OCI-LY7 (cell line): ENCODE measurements at regions not wholly inside any gene's neighbourhood (a gene's known extent, or its start where the extent isn't known, plus 50 kb on each side); places are given as distances from the start of the nearest gene placed in this dataset.

ENCODE experiments used
- BruUV-seq: library from RNA; stranded (reverse); fragments of 400-500 nt; replicated peaks from 2 replicates; lab custom pipeline; 2021; lab: Mats Ljungman, UMichigan
- CTCF ChIA-PET: fragments of 300-600 bp; sonication (Branson Sonifier 250); formaldehyde crosslinking; loops from one replicate; lab custom pipeline; 2022; ENCODE audit warnings: antibody characterized with exemption; ENCODE audit not compliant: unreplicated experiment; lab: Charles Lee
- POLR2A ChIA-PET: fragments of 300-600 bp; sonication (Branson Sonifier 250); formaldehyde crosslinking; loops from one replicate; lab custom pipeline; 2022; ENCODE audit warnings: antibody characterized with exemption; lab: Charles Lee
- DNase-seq: peaks from one replicate; pipeline ENCODE4 v3.0.0-alpha.2; 2015; ENCODE audit warnings: low spot score
- H2AFZ ChIP-seq: fragments of 200-600 bp; sonication (generic), shearing (Covaris generic); 2 replicates; pipeline ENCODE4 v1.6.1; 2014; ENCODE audit warnings: mild to moderate bottlenecking, antibody characterized with exemption, low read length, moderate library complexity
- H3K27ac ChIP-seq: fragments of 200-600 bp; sonication (generic); 2 replicates; pipeline ENCODE4 v1.5.1; 2014; ENCODE audit warnings: mixed run types, low read depth, mild to moderate bottlenecking, moderate library complexity, low read length, inconsistent platforms; ENCODE audit not compliant: poor library complexity, severe bottlenecking
- H3K36me3 ChIP-seq: fragments of 200-600 bp; sonication (generic); 2 replicates; pipeline ENCODE4 v1.6.1; 2014; ENCODE audit warnings: mild to moderate bottlenecking, antibody characterized with exemption, low read length, moderate library complexity, mixed read lengths; ENCODE audit not compliant: insufficient read depth
- H3K4me1 ChIP-seq: fragments of 200-600 bp; sonication (generic); 2 replicates; pipeline ENCODE4 v1.5.1; 2014; ENCODE audit warnings: mild to moderate bottlenecking, low read length; ENCODE audit not compliant: insufficient read depth, poor library complexity, severe bottlenecking
- H3K4me2 ChIP-seq: fragments of 200-600 bp; sonication (generic); 2 replicates; pipeline ENCODE4 v1.6.1; 2014; ENCODE audit warnings: mild to moderate bottlenecking, low read length
- H3K4me3 ChIP-seq: fragments of 200-600 bp; sonication (generic); 2 replicates; pipeline ENCODE4 v1.5.1; 2014; ENCODE audit warnings: mild to moderate bottlenecking, low read depth, low read length; ENCODE audit not compliant: poor library complexity, severe bottlenecking
- H3K79me2 ChIP-seq: fragments of 200-600 bp; sonication (generic); 2 replicates; pipeline ENCODE4 v1.6.1; 2016; ENCODE audit warnings: low read depth, mild to moderate bottlenecking, low read length, moderate library complexity, mixed read lengths; ENCODE audit not compliant: insufficient read depth
- H3K9me2 ChIP-seq: fragments of 200-600 bp; sonication (generic); 2 replicates; pipeline ENCODE4 v1.6.1; 2016; ENCODE audit warnings: mild to moderate bottlenecking, low read length, mixed read lengths; ENCODE audit not compliant: insufficient read depth
- H3K9me3 ChIP-seq: fragments of 200-600 bp; sonication (generic); 2 replicates; pipeline ENCODE4 v1.6.1; 2014; ENCODE audit warnings: mild to moderate bottlenecking, mixed run types, low read length, mixed read lengths
- H4K20me1 ChIP-seq: fragments of 200-600 bp; sonication (generic); 2 replicates; pipeline ENCODE4 v1.6.1; 2014; ENCODE audit warnings: mild to moderate bottlenecking, antibody characterized with exemption, low read length, moderate library complexity, mixed read lengths; ENCODE audit not compliant: insufficient read depth
- EZH2phosphoT487 ChIP-seq: fragments of 200-600 bp; sonication (generic); IDR thresholded peaks from 2 replicates; pipeline ENCODE4 v1.6.1; 2018; ENCODE audit warnings: low read depth, borderline replicate concordance, mild to moderate bottlenecking, mixed run types, antibody characterized with exemption, low read length, moderate library complexity, mixed read lengths
- intact Hi-C: fragments of 100-400 bp; cut with micrococcal nuclease; formaldehyde crosslinking; loops from one replicate; pipeline ENCODE4 v1.10.0; 2022; ENCODE audit not compliant: unreplicated experiment
- TF ChIP-seq, protein P1 (sequence below): fragments of 200-600 bp; sonication (generic); conservative IDR thresholded peaks from 2 replicates; pipeline ENCODE4 v1.5.1; 2014; ENCODE audit warnings: mild to moderate bottlenecking, antibody characterized with exemption, low read length, moderate library complexity, mixed read lengths

- ChIA-PET POLR2A (no interaction called here), CTCF (no interaction called here)
- Histone ChIP-seq H3K9me3 (no peaks in the 10 kb centered on the region), H3K9me2 (no peaks in the 10 kb centered on the region), H3K4me1 (no peaks in the 10 kb centered on the region), H3K4me2 (no peak overlapping the region), H3K79me2 (no peaks in the 10 kb centered on the region), H3K36me3 (no peaks in the 10 kb centered on the region), H4K20me1 (no peaks in the 10 kb centered on the region), H3K4me3 (no peak overlapping the region), H3K27ac (no peak overlapping the region), H2AFZ (no peak overlapping the region)
- TF ChIP-seq, protein P1, sequence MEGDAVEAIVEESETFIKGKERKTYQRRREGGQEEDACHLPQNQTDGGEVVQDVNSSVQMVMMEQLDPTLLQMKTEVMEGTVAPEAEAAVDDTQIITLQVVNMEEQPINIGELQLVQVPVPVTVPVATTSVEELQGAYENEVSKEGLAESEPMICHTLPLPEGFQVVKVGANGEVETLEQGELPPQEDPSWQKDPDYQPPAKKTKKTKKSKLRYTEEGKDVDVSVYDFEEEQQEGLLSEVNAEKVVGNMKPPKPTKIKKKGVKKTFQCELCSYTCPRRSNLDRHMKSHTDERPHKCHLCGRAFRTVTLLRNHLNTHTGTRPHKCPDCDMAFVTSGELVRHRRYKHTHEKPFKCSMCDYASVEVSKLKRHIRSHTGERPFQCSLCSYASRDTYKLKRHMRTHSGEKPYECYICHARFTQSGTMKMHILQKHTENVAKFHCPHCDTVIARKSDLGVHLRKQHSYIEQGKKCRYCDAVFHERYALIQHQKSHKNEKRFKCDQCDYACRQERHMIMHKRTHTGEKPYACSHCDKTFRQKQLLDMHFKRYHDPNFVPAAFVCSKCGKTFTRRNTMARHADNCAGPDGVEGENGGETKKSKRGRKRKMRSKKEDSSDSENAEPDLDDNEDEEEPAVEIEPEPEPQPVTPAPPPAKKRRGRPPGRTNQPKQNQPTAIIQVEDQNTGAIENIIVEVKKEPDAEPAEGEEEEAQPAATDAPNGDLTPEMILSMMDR = no peak
- TF ChIP-seq EZH2phosphoT487 = no peak
- DNase-seq = no peak
- BruUV-seq = no TSS peak
- intact Hi-C loops = no loop called here
Observed at GRCh38 chr2:83109284-83109683, 1349.8 kb downstream of the SUCLG1 start.

DNA sequence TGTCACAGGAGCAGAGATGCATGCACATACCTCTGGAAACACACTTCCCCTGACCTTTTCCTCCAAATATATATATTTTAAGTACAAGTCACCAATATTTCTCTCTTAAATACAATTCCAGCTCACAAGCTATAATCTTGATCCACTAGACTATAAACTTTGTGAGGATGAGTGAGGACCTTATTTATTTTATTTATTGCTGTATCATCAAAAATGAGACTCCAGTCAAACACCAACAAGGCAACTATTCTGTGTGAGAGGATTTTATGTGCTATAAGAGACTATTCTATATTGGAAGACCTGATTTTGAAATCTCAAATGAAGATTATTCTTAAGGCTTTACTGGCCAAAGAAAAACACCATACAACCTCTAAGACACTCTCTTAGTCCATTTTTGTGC lies 1352.2 kb downstream of the SUCLG1 start:
- no peaks in the 10 kb centered on the region for H3K9me2 ChIP-seq
- no peak for TF ChIP-seq EZH2phosphoT487
- TF ChIP-seq, protein P1 = no peak
- no peaks in the 10 kb centered on the region for H3K36me3 ChIP-seq
- ChIA-PET CTCF (no interaction called here), POLR2A (no interaction called here)
- H3K4me3 ChIP-seq = no peak overlapping the region
- no peak for DNase-seq
- no peaks in the 10 kb centered on the region for H3K4me1 ChIP-seq
- no TSS peak for BruUV-seq
- H3K79me2 ChIP-seq = no peaks in the 10 kb centered on the region
- H3K9me3 ChIP-seq = no peaks in the 10 kb centered on the region
- intact Hi-C loops = no loop called here
- no peak overlapping the region for H2AFZ ChIP-seq
- H3K4me2 ChIP-seq = no peak overlapping the region
- no peaks in the 10 kb centered on the region for H4K20me1 ChIP-seq
- H3K27ac ChIP-seq = no peak overlapping the region

DNA sequence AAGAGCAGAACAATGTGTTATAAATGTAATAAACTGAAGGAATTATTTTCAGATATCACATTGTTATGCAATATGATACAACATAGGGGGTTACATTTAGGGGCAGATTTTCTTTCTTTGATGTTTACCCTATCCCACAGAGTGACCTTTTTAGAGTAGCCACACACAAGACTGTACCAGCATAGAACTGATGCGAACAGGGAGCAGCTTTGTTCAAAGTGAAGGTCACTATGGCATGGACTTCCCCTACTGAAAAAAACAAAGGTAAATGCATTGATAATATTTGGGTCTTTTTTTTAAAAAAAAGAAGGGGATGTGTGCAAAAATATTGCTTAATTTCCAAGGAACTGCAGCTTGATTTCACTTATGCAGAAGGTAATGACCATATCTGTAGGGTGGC lies 1354.9 kb downstream of the SUCLG1 start:
- Histone ChIP-seq H3K4me3 (no peak overlapping the region), H3K27ac (no peak overlapping the region), H3K79me2 (no peaks in the 10 kb centered on the region), H3K9me2 (no peaks in the 10 kb centered on the region), H3K4me1 (no peaks in the 10 kb centered on the region), H2AFZ (no peak overlapping the region), H3K36me3 (no peaks in the 10 kb centered on the region), H4K20me1 (no peaks in the 10 kb centered on the region), H3K9me3 (no peaks in the 10 kb centered on the region), H3K4me2 (no peak overlapping the region)
- no peak for DNase-seq
- no TSS peak for BruUV-seq
- TF ChIP-seq, protein P1 = no peak
- TF ChIP-seq EZH2phosphoT487 = no peak
- ChIA-PET CTCF (no interaction called here), POLR2A (no interaction called here)
- intact Hi-C loops = no loop called here
